Loucy (cell line): ENCODE measurements at regions not wholly inside any gene's neighbourhood (a gene's known extent, or its start where the extent isn't known, plus 50 kb on each side); places are given as distances from the start of the nearest gene placed in this dataset.

Experiments used
- H2AFZ ChIP-seq: fragments of 200-600 bp; sonication (generic); 2 replicates; pipeline ENCODE4 v1.6.0; 2016; ENCODE audit warnings: antibody characterized with exemption, mild to moderate bottlenecking, low read length, moderate library complexity
- H3F3A ChIP-seq: fragments of 200-600 bp; 2 replicates; pipeline ENCODE4 v1.6.0; 2016; ENCODE audit warnings: antibody characterized with exemption, low read depth, mild to moderate bottlenecking
- H3K27me3 ChIP-seq: fragments of 200-600 bp; sonication (generic); 2 replicates; pipeline ENCODE4 v1.6.1; 2014; ENCODE audit warnings: low read length, mild to moderate bottlenecking; ENCODE audit not compliant: insufficient read depth, poor library complexity, severe bottlenecking
- H3K36me3 ChIP-seq: fragments of 200-600 bp; sonication (generic); 2 replicates; pipeline ENCODE4 v1.6.1; 2016; ENCODE audit warnings: low read length; ENCODE audit not compliant: insufficient read depth
- H3K4me1 ChIP-seq: fragments of 200-600 bp; sonication (generic); 2 replicates; pipeline ENCODE4 v1.5.1; 2014; ENCODE audit warnings: low read length, mild to moderate bottlenecking; ENCODE audit not compliant: insufficient read depth, poor library complexity, severe bottlenecking
- H3K4me2 ChIP-seq: fragments of 200-600 bp; sonication (generic); 2 replicates; pipeline ENCODE4 v1.6.0; 2014; ENCODE audit warnings: antibody characterized with exemption, low read length, low read depth, mild to moderate bottlenecking; ENCODE audit not compliant: poor library complexity, severe bottlenecking
- H3K4me3 ChIP-seq: fragments of 200-600 bp; sonication (generic); 2 replicates; pipeline ENCODE4 v1.5.1; 2014; ENCODE audit warnings: low read length, mild to moderate bottlenecking, mixed read lengths; ENCODE audit not compliant: poor library complexity, severe bottlenecking
- H3K79me2 ChIP-seq: fragments of 200-600 bp; sonication (generic); 2 replicates; pipeline ENCODE4 v1.6.1; 2014; ENCODE audit warnings: low read length; ENCODE audit not compliant: insufficient read depth
- H3K9ac ChIP-seq: fragments of 200-600 bp; sonication (generic); 2 replicates; pipeline ENCODE4 v1.6.0; 2014; ENCODE audit warnings: mild to moderate bottlenecking, low read depth, low read length, moderate library complexity; ENCODE audit not compliant: poor library complexity, severe bottlenecking
- H3K9me2 ChIP-seq: fragments of 200-600 bp; sonication (generic); replicated peaks from 2 replicates; pipeline ENCODE4 v1.6.1; 2016; ENCODE audit warnings: low read depth, low read length, mixed read lengths
- H3K9me3 ChIP-seq: fragments of 200-600 bp; sonication (generic); 2 replicates; pipeline ENCODE4 v1.6.1; 2014; ENCODE audit warnings: mild to moderate bottlenecking, antibody characterized with exemption, low read length, low read depth; ENCODE audit not compliant: insufficient read depth
- H4K20me1 ChIP-seq: fragments of 200-600 bp; sonication (generic); 2 replicates; pipeline ENCODE4 v1.6.0; 2014; ENCODE audit warnings: antibody characterized with exemption, low read length, mild to moderate bottlenecking; ENCODE audit not compliant: insufficient read depth, poor library complexity, severe bottlenecking
- EZH2phosphoT487 ChIP-seq: fragments of 200-600 bp; IDR thresholded peaks from 2 replicates; pipeline ENCODE4 v1.6.1; 2018; ENCODE audit warnings: antibody characterized with exemption, mild to moderate bottlenecking, moderate library complexity, borderline replicate concordance
- TF ChIP-seq, protein P1 (sequence below): fragments of 200-600 bp; sonication (generic); conservative IDR thresholded peaks from 2 replicates; pipeline ENCODE4 v1.5.1; 2014; ENCODE audit warnings: mild to moderate bottlenecking, antibody characterized with exemption, low read length

DNA sequence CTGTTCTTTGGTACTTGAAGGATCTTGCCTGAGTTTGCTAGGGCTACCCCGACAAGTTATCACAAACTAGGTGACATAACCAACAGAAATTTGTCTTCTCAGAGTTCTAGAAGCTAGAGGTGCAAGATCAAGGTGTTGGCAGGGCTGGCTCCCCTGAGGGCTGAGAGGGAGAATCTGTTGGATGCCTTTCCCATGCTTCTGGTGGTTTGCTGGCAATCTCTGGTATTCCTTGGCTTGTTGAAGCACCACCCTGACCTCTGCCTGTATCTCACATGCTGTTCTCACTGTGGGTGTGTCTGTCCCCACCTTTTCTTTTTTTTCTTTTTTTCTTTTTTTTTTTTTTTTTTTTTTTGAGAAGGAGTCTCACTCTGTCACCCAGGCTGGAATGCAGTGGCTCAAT lies 81.2 kb downstream of the VCPKMT start:
- Histone ChIP-seq H3K4me1 (peaks cover 19% of the 10 kb centered on the region), H3K79me2 (no peaks in the 10 kb centered on the region), H3K36me3 (no peaks in the 10 kb centered on the region)

DNA sequence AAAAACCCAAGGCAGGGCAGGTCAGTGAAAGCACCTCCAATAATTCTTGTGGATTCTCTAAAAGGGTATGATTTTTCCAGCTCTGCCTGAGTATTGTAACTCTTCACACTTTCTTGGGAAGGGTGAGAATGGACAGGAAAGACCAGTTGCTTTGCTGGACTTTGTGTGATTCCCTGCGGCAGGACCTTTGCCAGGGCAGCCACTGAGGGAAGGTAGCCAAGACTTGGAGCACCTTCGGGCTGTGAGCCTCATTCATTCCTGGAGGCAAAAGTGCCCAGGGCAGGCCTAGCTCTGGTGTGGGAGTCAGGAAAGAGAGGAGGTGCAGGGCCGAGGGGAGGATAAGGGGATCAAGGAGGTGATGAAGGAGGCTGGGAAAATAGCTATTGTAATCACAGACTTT lies 80.2 kb downstream of the VCPKMT start:
- TF ChIP-seq, protein P1, sequence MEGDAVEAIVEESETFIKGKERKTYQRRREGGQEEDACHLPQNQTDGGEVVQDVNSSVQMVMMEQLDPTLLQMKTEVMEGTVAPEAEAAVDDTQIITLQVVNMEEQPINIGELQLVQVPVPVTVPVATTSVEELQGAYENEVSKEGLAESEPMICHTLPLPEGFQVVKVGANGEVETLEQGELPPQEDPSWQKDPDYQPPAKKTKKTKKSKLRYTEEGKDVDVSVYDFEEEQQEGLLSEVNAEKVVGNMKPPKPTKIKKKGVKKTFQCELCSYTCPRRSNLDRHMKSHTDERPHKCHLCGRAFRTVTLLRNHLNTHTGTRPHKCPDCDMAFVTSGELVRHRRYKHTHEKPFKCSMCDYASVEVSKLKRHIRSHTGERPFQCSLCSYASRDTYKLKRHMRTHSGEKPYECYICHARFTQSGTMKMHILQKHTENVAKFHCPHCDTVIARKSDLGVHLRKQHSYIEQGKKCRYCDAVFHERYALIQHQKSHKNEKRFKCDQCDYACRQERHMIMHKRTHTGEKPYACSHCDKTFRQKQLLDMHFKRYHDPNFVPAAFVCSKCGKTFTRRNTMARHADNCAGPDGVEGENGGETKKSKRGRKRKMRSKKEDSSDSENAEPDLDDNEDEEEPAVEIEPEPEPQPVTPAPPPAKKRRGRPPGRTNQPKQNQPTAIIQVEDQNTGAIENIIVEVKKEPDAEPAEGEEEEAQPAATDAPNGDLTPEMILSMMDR: no peak
- TF ChIP-seq EZH2phosphoT487: no peak
- Histone ChIP-seq H3K36me3 (no peaks in the 10 kb centered on the region), H2AFZ (no peak overlapping the region), H3K9me3 (no peaks in the 10 kb centered on the region), H3K4me1 (peaks cover 29% of the 10 kb centered on the region), H4K20me1 (no peaks in the 10 kb centered on the region), H3K4me2 (no peak overlapping the region), H3K27me3 (no peaks in the 10 kb centered on the region), H3K9me2 (no peaks in the 10 kb centered on the region), H3F3A (no peaks in the 10 kb centered on the region), H3K79me2 (no peaks in the 10 kb centered on the region), H3K9ac (no peak overlapping the region), H3K4me3 (no peak overlapping the region)

More for the DNA sequence above, 81.2 kb downstream of the VCPKMT start:
- Histone ChIP-seq H3K4me3 (no peak overlapping the region), H3K9ac (no peak overlapping the region), H3F3A (no peaks in the 10 kb centered on the region), H2AFZ (no peak overlapping the region), H3K9me3 (no peaks in the 10 kb centered on the region), H3K4me2 (no peak overlapping the region), H3K9me2 (no peaks in the 10 kb centered on the region), H3K27me3 (no peaks in the 10 kb centered on the region), H4K20me1 (no peaks in the 10 kb centered on the region)
- TF ChIP-seq, protein P1: no peak
- no peak for TF ChIP-seq EZH2phosphoT487

DNA sequence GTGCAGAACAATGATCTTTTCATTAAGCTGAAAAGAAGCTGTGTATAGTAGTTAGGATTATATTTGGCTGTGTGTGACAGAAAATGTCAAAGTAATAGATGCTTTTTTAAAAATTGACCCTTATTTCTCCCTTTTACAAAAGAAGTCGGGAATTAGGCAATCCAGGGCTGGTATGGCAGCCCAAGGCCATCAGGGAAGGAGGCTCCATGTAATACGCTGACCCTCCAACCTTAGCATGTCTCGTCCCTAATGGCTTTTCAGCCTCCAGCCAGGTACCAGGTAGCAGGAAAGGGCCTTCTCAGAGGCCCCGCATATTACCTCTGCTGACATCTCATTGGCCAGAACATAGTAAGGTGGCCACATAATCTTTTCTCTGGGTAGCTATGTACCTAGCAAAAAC lies 79.7 kb downstream of the VCPKMT start:
- H4K20me1 ChIP-seq: no peaks in the 10 kb centered on the region
- no peaks in the 10 kb centered on the region for H3F3A ChIP-seq
- no peak overlapping the region for H3K4me2 ChIP-seq
- H3K9me3 ChIP-seq: no peaks in the 10 kb centered on the region
- H3K9me2 ChIP-seq: no peaks in the 10 kb centered on the region
- H3K4me3 ChIP-seq: no peak overlapping the region
- H3K4me1 ChIP-seq: peaks cover 32% of the 10 kb centered on the region
- no peaks in the 10 kb centered on the region for H3K79me2 ChIP-seq
- no peak overlapping the region for H2AFZ ChIP-seq
- H3K27me3 ChIP-seq: no peaks in the 10 kb centered on the region
- TF ChIP-seq, protein P1: no peak
- TF ChIP-seq EZH2phosphoT487: no peak
- H3K9ac ChIP-seq: no peak overlapping the region
- no peaks in the 10 kb centered on the region for H3K36me3 ChIP-seq
